ENCODE measurements at regions not wholly inside any gene's neighbourhood (a gene's known extent, or its start where the extent isn't known, plus 50 kb on each side); places are given as distances from the start of the nearest gene placed in this dataset.
"Not testable (repeated sequence)": the region's sequence is repeated elsewhere in the genome, so short reads cannot be mapped to it uniquely, and the experiment has no call there.

DNA sequence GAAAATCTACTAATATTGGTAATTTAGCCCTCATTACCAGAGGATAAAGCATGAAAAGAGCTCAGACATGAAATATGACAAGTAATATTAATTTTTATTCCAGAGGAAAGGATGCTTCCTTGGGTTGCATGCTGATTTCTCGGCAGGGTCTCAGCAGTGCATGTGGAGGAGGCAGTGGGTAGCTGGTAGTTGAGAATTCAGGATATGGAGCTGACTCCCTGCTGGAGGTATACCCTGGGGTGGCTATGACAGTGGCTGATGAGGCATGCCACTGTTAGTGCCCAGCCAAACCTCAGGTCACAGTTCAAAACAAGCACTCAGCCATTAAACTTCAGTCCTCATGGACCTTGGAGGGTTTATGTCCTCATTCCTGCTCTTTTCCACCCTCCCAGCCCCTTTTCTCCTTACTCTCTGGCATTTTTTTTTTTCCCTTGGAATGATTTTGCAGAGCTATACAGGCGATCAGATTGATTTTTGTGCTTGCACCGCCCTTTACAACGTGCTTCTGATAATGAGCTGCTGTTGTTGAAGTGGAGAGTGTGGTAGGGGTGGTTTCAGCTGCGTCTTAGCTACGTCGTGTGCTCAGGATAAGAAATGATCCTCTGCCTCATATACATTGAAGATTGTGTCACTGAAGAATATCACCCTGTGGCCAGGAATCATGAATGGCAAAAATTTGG lies 761.9 kb upstream of the MMS22L start:
- DNase-seq: no peak
- H3K9me3 Mint-ChIP-seq: no peaks in the 10 kb centered on the region
- H3K27me3 Mint-ChIP-seq: no peaks in the 10 kb centered on the region
- no peak overlapping the region for H3K4me3 Mint-ChIP-seq
- no peak overlapping the region for H3K27ac Mint-ChIP-seq
- intact Hi-C loops (cut with micrococcal nuclease): no loop called here
- H3K4me1 Mint-ChIP-seq: no peaks in the 10 kb centered on the region
- no peaks in the 10 kb centered on the region for H3K36me3 Mint-ChIP-seq (ENCODE audit: low read depth)

DNA sequence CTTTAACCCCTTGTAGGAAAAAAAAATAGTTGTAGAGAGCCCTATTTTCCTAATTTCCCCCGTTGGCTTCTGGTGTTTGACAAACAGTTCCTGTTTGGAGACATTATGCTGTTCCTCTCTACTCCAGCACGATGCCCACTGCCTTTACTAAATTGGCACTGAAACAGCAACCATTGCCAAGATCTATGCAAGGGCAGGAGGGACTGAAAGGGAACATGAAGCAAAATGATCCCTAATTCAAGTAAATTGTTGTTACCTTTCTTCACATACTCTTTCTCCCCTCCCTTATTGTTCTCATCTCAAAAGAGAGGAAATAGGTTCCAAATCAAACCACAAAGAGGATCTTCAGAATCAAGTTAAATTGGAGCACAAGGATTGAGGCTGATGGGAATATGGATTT lies 764.1 kb upstream of the MMS22L start:
- Mint-ChIP-seq H3K9me3 (no peaks in the 10 kb centered on the region), H3K36me3 (ENCODE audit: low read depth) (no peaks in the 10 kb centered on the region), H3K4me1 (no peaks in the 10 kb centered on the region), H3K27ac (no peak overlapping the region), H3K4me3 (no peak overlapping the region), H3K27me3 (no peaks in the 10 kb centered on the region)
- DNase-seq: no peak
- intact Hi-C loops (cut with micrococcal nuclease): no loop called here

DNA sequence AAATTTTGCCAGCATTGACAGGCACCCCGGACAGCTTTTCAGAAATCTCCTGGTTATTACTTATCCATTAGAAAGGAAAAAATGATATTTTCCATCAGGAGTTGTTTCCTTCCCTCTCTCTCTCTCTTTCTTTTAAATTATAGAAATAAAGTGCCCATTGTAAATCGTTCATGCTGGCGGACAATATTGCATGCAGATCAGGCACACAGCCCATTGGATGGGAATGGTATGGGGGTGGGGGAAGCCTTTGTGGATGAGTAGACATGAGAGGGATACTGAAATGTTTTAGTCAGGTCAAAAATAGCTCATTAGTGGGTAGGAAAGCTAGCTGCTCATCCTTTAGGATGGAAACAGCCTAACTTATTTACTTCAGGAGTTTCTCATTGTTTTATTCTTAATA lies 764.9 kb upstream of the MMS22L start:
- H3K27me3 Mint-ChIP-seq: no peaks in the 10 kb centered on the region
- no peaks in the 10 kb centered on the region for H3K9me3 Mint-ChIP-seq
- intact Hi-C loops (cut with micrococcal nuclease): no loop called here
- no peak overlapping the region for H3K4me3 Mint-ChIP-seq
- H3K36me3 Mint-ChIP-seq (ENCODE audit: low read depth): no peaks in the 10 kb centered on the region
- no peaks in the 10 kb centered on the region for H3K4me1 Mint-ChIP-seq
- DNase-seq: no peak
- H3K27ac Mint-ChIP-seq: no peak overlapping the region

DNA sequence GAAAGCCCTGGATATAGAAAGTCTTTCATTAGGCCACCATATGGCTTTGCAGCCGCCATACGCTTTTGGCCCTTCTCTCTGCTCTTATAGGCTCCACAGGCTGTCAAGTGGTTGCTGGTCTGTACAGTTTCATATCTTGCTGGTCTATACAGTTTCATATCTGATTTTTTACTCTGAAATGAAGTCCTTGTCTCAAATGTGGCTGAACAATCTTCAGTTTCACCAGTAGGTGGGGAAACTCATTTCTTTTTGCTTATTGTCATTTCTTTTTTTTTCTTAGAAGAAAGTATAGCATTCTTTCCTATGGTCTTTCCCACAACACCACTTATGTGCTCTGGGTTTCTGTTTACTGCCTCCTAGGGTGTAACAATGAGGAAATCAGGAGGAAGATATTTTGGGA lies 771.4 kb upstream of the MMS22L start:
- Mint-ChIP-seq H3K4me3 (no peak overlapping the region), H3K9me3 (no peaks in the 10 kb centered on the region), H3K4me1 (no peaks in the 10 kb centered on the region), H3K27me3 (no peaks in the 10 kb centered on the region), H3K36me3 (ENCODE audit: low read depth) (no peaks in the 10 kb centered on the region), H3K27ac (no peak overlapping the region)
- intact Hi-C loops (cut with micrococcal nuclease): no loop called here
- no peak for DNase-seq

DNA sequence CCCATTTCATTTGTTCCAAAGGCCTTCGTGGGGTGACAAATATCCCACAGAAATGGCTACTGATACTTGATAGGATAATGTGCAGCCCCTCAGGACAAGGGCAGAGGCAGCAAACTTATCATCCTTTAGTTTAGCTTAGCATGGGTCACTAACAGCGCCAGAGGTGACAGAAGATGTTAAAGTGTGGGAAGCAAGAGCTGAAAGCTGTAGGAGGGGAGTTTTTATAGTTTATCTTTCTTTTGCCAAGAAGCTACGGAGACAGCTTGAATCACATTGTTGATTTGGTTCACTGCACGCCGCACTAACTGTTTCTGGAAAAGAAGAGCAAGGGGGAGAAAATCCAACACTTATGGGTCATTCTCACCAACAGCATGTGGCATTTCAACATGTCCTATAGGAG lies 773.9 kb upstream of the MMS22L start:
- intact Hi-C loops (cut with micrococcal nuclease): no loop called here
- no peak overlapping the region for H3K4me3 Mint-ChIP-seq
- H3K27me3 Mint-ChIP-seq: no peaks in the 10 kb centered on the region
- H3K9me3 Mint-ChIP-seq: no peaks in the 10 kb centered on the region
- H3K4me1 Mint-ChIP-seq: no peaks in the 10 kb centered on the region
- H3K27ac Mint-ChIP-seq: no peak overlapping the region
- H3K36me3 Mint-ChIP-seq (ENCODE audit: low read depth): no peaks in the 10 kb centered on the region
- no peak for DNase-seq

DNA sequence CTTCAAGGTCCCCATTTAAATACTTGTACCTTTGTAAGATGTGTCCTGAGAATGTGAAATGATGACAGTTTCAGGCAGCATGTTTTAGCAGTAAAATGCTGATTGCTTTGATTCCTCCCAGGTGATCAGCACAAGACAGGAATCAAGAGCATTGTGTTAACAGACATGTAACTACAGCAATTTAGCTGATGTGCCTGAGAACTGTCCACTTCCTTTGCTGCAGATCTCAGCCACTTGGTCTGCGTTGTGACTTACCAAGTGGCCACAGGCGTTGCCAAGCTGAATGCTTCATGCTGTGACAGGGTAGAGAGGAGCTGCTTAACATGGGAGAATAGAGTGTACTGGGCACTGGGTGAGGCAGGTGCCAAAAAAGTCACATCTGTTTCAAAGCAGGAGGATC lies 767.0 kb upstream of the POU3F2 start:
- Mint-ChIP-seq H3K9me3 (no peaks in the 10 kb centered on the region), H3K36me3 (ENCODE audit: low read depth) (no peaks in the 10 kb centered on the region), H3K4me3 (no peak overlapping the region), H3K4me1 (no peaks in the 10 kb centered on the region), H3K27me3 (no peaks in the 10 kb centered on the region), H3K27ac (no peak overlapping the region)
- intact Hi-C loops (cut with micrococcal nuclease): no loop called here
- DNase-seq: no peak

DNA sequence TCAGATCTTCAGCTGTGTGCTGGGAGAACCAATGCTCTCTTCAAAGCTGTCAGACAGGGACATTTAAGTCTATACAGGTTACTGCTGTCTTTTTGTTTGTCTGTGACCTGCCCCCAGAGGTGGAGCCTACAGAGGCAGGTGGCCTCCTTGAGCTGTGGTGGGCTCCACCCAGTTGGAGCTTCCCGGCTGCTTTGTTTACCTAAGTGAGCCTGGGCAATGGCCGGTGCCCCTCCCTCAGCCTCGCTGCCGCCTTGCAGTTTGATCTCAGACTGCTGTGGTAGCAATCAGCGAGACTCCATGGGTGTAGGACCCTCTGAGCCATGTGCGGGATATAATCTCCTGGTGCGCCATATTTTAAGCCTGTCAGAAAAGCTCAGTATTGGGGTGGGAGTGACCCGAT lies 745.8 kb upstream of the POU3F2 start:
- H3K4me1 Mint-ChIP-seq; H3K9me3 Mint-ChIP-seq; H3K36me3 Mint-ChIP-seq (ENCODE audit: low read depth); H3K27me3 Mint-ChIP-seq; DNase-seq; H3K27ac Mint-ChIP-seq; intact Hi-C loops (cut with micrococcal nuclease); H3K4me3 Mint-ChIP-seq: not testable (repeated sequence)

DNA sequence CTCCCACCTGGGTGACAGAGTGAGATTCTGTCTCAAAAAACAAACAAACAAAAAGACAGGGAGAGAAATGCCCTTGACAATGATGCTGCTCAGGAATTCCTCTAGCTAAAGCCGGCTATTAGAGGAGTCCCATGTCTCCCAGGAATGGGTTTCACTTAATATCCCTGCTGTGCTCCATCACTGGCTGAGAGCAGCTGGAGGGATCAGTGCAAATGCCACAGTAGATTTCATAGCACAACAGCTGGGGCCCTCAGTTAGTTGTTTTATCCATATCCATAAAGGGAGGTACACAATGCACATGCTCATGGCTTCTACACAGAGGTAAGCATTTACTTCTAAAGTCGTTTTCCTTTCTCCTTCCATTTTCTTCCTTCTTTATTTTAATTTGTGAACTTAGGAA lies 742.0 kb upstream of the POU3F2 start:
- no peak for DNase-seq

DNA sequence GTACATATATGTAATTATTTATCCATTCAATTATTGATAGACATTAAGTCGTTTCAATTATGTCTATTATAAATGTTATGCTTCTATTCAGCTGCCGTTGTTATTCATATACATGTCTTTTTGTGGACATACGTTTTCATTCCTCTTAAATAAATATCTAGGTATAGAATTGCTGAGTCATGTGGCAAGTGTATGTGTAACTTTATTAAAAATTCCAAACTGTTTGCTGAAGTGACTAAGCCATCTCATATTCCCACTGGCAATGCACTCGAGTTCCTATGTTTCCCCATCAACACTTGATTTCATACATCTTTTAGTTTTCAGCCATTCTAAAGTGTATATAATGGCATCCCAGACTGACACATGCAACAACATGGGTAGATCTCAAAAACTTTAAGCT lies 739.7 kb upstream of the POU3F2 start:
- Mint-ChIP-seq H3K36me3 (ENCODE audit: low read depth) (no peaks in the 10 kb centered on the region), H3K4me3 (no peak overlapping the region), H3K27me3 (no peaks in the 10 kb centered on the region), H3K4me1 (no peaks in the 10 kb centered on the region), H3K9me3 (no peaks in the 10 kb centered on the region), H3K27ac (no peak overlapping the region)
- no peak for DNase-seq
- intact Hi-C loops (cut with micrococcal nuclease): no loop called here

More for the DNA sequence above, 742.0 kb upstream of the POU3F2 start:
- H3K4me3 Mint-ChIP-seq: no peak overlapping the region
- H3K4me1 Mint-ChIP-seq: no peaks in the 10 kb centered on the region
- no peaks in the 10 kb centered on the region for H3K36me3 Mint-ChIP-seq (ENCODE audit: low read depth)
- peaks cover 5% of the 10 kb centered on the region for H3K9me3 Mint-ChIP-seq
- no peak overlapping the region for H3K27ac Mint-ChIP-seq
- no peaks in the 10 kb centered on the region for H3K27me3 Mint-ChIP-seq
- intact Hi-C loops (cut with micrococcal nuclease): no loop called here

DNA sequence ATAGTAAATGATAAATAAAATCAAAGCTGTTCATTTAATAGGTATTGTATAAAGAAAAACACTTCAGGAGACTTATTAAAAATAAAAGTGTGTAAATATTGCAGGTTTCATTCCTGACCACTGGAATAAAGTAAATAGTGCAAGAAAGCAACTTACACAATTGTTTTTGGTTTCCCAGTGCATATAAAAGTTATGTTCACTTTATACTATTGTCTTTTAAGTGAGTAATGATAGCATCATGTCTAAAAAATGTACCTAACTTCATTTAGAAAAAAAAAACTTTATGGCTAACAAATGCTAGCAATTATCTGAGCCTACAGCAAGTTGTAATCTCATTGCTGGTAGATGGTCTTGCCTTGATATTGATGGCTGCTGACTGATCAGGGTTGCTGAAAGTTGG lies 726.6 kb upstream of the POU3F2 start:
- intact Hi-C loops (cut with micrococcal nuclease): no loop called here
- Mint-ChIP-seq H3K27me3 (no peaks in the 10 kb centered on the region), H3K9me3 (no peaks in the 10 kb centered on the region), H3K27ac (no peak overlapping the region), H3K4me3 (no peak overlapping the region), H3K4me1 (no peaks in the 10 kb centered on the region), H3K36me3 (ENCODE audit: low read depth) (no peaks in the 10 kb centered on the region)
- no peak for DNase-seq

DNA sequence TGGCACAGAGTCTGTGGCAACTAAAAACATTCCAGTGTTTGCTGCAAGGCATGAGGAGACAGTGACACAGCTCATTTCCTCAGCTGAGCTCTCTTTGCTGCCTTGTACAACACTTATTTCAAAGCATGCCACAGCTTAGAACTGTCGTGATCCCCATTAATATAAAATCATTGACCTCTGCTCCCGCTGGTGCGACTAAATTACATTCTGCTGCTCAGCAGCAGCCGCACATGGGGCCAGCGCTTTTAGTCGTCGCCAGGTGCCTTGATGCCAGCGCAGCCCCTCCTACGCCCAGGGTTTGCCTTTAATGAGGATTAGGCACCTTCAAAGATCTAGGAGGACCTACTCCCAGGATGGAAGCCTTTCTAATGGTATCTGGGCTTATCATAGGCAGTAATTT lies 717.9 kb upstream of the POU3F2 start:
- Mint-ChIP-seq H3K4me1 (no peaks in the 10 kb centered on the region), H3K36me3 (ENCODE audit: low read depth) (no peaks in the 10 kb centered on the region), H3K27me3 (no peaks in the 10 kb centered on the region), H3K27ac (no peak overlapping the region), H3K4me3 (no peak overlapping the region), H3K9me3 (no peaks in the 10 kb centered on the region)
- intact Hi-C loops (cut with micrococcal nuclease): no loop called here
- DNase-seq: no peak

DNA sequence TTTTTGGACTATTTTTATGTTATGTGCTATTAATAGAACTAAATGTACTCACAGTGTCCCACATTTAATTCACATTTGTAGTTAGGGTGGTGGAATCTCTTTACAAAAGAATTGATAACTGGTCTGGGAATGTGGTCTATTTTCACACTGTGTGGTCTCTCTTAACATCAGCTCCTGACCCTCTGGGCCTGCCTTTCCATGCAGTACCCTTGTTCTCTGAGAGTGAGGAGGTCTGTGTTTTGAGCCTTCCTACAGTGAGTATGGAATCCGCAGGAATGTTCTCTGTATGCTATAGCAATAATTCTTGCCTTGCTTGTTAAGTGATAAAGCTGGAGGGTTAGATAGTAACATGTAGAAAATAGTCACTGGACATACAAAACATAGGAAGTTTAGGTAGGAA lies 717.3 kb upstream of the POU3F2 start:
- Mint-ChIP-seq H3K4me1 (no peaks in the 10 kb centered on the region), H3K36me3 (ENCODE audit: low read depth) (no peaks in the 10 kb centered on the region), H3K27ac (no peak overlapping the region), H3K9me3 (no peaks in the 10 kb centered on the region), H3K27me3 (no peaks in the 10 kb centered on the region), H3K4me3 (no peak overlapping the region)
- intact Hi-C loops (cut with micrococcal nuclease): no loop called here
- no peak for DNase-seq

DNA sequence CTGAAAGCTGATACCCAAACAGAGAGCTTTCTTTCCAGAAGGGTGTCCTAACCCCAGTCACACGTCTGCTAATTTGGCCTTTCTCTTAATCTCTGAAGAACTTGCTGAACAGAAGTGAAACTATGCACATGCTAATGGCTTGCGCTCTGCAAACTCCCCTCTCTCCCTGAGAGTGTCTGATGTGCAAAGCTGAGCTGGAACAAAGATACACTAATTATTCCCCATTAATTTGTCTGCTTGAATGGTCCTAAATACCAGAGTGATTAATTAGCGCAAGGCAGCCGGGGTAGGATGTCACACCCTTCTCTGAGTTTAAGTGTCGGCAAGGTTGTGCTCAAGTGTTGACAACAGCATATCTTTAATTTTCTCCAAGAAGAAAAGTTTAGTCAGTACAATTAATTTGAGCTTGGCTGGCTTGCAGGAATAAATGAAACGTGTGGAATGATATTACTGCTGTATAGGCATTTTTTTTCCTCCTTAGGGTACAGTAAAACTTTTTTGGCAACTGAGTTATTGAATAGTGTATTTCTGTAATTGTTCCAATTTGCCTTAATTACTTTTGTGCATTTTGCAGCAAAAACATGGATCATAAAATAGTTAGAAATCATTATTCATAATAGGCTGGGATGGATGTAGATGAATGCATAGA lies 715.9 kb upstream of the POU3F2 start:
- Mint-ChIP-seq H3K27me3 (no peaks in the 10 kb centered on the region), H3K4me1 (no peaks in the 10 kb centered on the region)

DNA sequence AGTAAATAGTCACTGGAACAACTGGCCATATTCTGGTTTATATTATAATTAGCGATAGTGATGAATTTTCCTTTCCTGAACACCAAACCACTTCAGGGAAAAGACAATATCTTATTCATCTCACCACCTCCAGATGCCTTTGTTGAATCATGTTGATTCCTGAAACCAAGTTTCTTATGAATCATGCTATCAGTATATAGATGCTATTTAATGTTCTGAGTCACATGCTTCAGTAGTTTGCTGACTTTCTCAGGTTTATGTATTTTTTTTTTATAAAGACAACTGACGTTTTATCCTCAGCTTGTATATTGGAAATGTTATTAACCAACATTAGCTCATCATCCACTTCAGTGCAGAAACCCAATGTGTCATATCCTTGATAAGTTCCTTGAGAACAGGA lies 710.2 kb upstream of the POU3F2 start:
- intact Hi-C loops (cut with micrococcal nuclease): no loop called here
- Mint-ChIP-seq H3K4me3 (no peak overlapping the region), H3K4me1 (no peaks in the 10 kb centered on the region), H3K9me3 (no peaks in the 10 kb centered on the region), H3K27ac (no peak overlapping the region), H3K36me3 (ENCODE audit: low read depth) (no peaks in the 10 kb centered on the region), H3K27me3 (no peaks in the 10 kb centered on the region)
- no peak for DNase-seq

More for the DNA sequence above, 715.9 kb upstream of the POU3F2 start:
- H3K9me3 Mint-ChIP-seq: no peaks in the 10 kb centered on the region
- no peak for DNase-seq
- intact Hi-C loops (cut with micrococcal nuclease): no loop called here
- no peaks in the 10 kb centered on the region for H3K36me3 Mint-ChIP-seq (ENCODE audit: low read depth)
- no peak overlapping the region for H3K27ac Mint-ChIP-seq
- H3K4me3 Mint-ChIP-seq: no peak overlapping the region
